ENCODE measurements at regions not wholly inside any gene's neighbourhood (a gene's known extent, or its start where the extent isn't known, plus 50 kb on each side); places are given as distances from the start of the nearest gene placed in this dataset.

DNA sequence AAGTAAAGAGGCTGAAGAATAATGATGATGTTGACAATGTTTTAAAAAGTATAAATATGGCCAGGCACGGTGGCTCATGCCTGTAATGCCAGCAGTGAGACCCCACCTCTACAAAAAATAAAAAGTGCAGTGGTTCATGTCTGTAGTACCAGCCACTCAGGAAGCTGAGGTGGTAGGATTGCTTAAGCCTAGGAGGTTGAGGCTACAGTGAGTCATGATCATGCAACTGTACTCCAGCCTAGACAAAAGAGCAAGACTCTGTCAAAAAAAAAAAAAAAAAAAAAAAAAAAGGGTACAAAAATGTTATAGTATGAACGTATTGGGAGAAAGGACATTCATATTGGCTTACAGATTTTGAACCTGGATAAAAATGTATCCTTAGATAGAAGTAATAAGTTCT lies 543.1 kb upstream of the IRAK1BP1 start:
- H3K27ac Mint-ChIP-seq = no peak overlapping the region
- TF ChIP-seq, protein P1, sequence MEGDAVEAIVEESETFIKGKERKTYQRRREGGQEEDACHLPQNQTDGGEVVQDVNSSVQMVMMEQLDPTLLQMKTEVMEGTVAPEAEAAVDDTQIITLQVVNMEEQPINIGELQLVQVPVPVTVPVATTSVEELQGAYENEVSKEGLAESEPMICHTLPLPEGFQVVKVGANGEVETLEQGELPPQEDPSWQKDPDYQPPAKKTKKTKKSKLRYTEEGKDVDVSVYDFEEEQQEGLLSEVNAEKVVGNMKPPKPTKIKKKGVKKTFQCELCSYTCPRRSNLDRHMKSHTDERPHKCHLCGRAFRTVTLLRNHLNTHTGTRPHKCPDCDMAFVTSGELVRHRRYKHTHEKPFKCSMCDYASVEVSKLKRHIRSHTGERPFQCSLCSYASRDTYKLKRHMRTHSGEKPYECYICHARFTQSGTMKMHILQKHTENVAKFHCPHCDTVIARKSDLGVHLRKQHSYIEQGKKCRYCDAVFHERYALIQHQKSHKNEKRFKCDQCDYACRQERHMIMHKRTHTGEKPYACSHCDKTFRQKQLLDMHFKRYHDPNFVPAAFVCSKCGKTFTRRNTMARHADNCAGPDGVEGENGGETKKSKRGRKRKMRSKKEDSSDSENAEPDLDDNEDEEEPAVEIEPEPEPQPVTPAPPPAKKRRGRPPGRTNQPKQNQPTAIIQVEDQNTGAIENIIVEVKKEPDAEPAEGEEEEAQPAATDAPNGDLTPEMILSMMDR (IDR thresholded peaks at IDR 0.05) = no peak
- H3K9me3 Mint-ChIP-seq = no peaks in the 10 kb centered on the region
- H3K4me3 Mint-ChIP-seq = no peak overlapping the region
- no peaks in the 10 kb centered on the region for H3K4me1 Mint-ChIP-seq
- no peaks in the 10 kb centered on the region for H3K36me3 Mint-ChIP-seq (ENCODE audit: low read depth)
- H3K27me3 Mint-ChIP-seq (ENCODE audit: low read depth, poor library complexity) = no peaks in the 10 kb centered on the region
- DNase-seq = no peak

DNA sequence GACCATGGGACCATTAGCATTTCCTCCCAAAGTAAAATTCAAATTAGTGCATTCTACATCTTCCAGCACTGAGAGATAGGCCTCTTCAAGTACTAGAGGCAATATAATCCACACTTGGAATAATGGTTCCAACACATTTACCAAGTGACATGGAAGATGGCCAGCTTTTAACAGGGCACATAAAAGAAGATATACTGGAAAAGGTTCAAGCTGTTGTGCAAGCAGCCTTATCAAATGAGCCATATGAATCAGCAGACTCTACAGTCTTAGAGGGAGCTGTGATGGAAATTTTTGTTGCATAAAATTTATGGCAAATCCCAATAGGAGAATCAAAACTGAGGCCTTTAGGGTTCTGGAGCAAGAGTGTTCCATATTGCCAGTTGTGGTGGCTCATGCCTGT lies 526.6 kb upstream of the IRAK1BP1 start:
- Mint-ChIP-seq H3K4me1 (no peaks in the 10 kb centered on the region), H3K36me3 (ENCODE audit: low read depth) (no peaks in the 10 kb centered on the region), H3K9me3 (no peaks in the 10 kb centered on the region), H3K27me3 (ENCODE audit: low read depth, poor library complexity) (peaks cover 4% of the 10 kb centered on the region), H3K4me3 (no peak overlapping the region), H3K27ac (no peak overlapping the region)
- TF ChIP-seq, protein P1 (IDR thresholded peaks at IDR 0.05) = no peak
- no peak for DNase-seq

- Mint-ChIP-seq H3K9me3 (no peaks in the 10 kb centered on the region), H3K4me1 (no peaks in the 10 kb centered on the region), H3K27ac (no peak overlapping the region), H3K27me3 (ENCODE audit: low read depth, poor library complexity) (no peaks in the 10 kb centered on the region), H3K36me3 (ENCODE audit: low read depth) (no peaks in the 10 kb centered on the region), H3K4me3 (no peak overlapping the region)
- no peak for DNase-seq
- TF ChIP-seq, protein P1 (IDR thresholded peaks at IDR 0.05) = no peak
These were observed 521.5 kb upstream of the IRAK1BP1 start for GRCh38 chr6:78345882-78346281.

- no peak overlapping the region for H3K27ac Mint-ChIP-seq
- no peaks in the 10 kb centered on the region for H3K4me1 Mint-ChIP-seq
- no peaks in the 10 kb centered on the region for H3K9me3 Mint-ChIP-seq
- TF ChIP-seq, protein P1 (IDR thresholded peaks at IDR 0.05) = no peak
- no peaks in the 10 kb centered on the region for H3K36me3 Mint-ChIP-seq (ENCODE audit: low read depth)
- no peak overlapping the region for H3K4me3 Mint-ChIP-seq
- DNase-seq = no peak
- H3K27me3 Mint-ChIP-seq (ENCODE audit: low read depth, poor library complexity) = no peaks in the 10 kb centered on the region
These were observed 520.0 kb upstream of the IRAK1BP1 start for GRCh38 chr6:78347191-78347916.

- DNase-seq = no peak
- no peaks in the 10 kb centered on the region for H3K36me3 Mint-ChIP-seq (ENCODE audit: low read depth)
- TF ChIP-seq, protein P1 (IDR thresholded peaks at IDR 0.05) = no peak
- H3K27ac Mint-ChIP-seq = no peak overlapping the region
- H3K9me3 Mint-ChIP-seq = no peaks in the 10 kb centered on the region
- no peaks in the 10 kb centered on the region for H3K27me3 Mint-ChIP-seq (ENCODE audit: low read depth, poor library complexity)
- H3K4me1 Mint-ChIP-seq = no peaks in the 10 kb centered on the region
- no peak overlapping the region for H3K4me3 Mint-ChIP-seq
These were observed 514.3 kb upstream of the IRAK1BP1 start for GRCh38 chr6:78353040-78353439.

DNA sequence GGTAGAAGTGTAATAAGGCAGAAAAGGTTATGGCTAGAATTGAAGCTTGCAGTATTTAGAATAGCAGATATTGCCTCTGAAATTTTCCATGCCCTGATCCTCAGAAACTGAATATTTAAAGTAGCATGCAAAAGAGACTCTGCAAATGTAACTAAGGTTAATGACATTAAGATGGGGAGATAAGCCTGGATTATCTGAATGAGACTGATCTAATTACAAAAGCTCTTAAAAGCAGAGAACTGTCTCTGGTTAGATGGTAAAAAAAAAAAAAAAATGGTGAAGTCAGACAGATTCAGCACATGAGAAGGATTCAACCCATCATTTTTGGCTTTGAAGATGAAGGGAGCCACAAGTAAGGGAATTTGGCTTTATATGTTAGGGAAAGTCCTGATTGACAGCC lies 503.7 kb upstream of the IRAK1BP1 start:
- Mint-ChIP-seq H3K27me3 (ENCODE audit: low read depth, poor library complexity) (no peaks in the 10 kb centered on the region), H3K27ac (no peak overlapping the region), H3K4me1 (no peaks in the 10 kb centered on the region), H3K9me3 (no peaks in the 10 kb centered on the region), H3K36me3 (ENCODE audit: low read depth) (no peaks in the 10 kb centered on the region), H3K4me3 (no peak overlapping the region)
- no peak for DNase-seq
- TF ChIP-seq, protein P1 (IDR thresholded peaks at IDR 0.05) = no peak
